Sigmoid colon (tissue), 4 donors: ENCODE measurements at regions not wholly inside any gene's neighbourhood (a gene's known extent, or its start where the extent isn't known, plus 50 kb on each side); places are given as distances from the start of the nearest gene placed in this dataset.

Experiments
- CTCF ChIP-seq, 4 experiments: fragments of 450-650 bp in 3 of 4; fragments of 200-600 bp in 1 of 4; IDR thresholded peaks; one replicate each; pipeline ENCODE4 v1.5.1; 2016 to 2019; ENCODE audit warnings: antibody characterized with exemption in 4 of 4, mild to moderate bottlenecking in 3 of 4, moderate library complexity in 2 of 4
- EP300 ChIP-seq, 4 donors: sonication (generic); formaldehyde crosslinking; IDR thresholded peaks; one replicate each; pipeline ENCODE4 v1.6.1; 2017; ENCODE audit warnings: antibody characterized with exemption in 4 of 4
- POLR2A ChIP-seq, 2 donors: fragments of 450-650 bp; IDR thresholded peaks; one replicate each; pipeline ENCODE4 v1.6.1; 2016; ENCODE audit warnings: antibody characterized with exemption in 2 of 2, mild to moderate bottlenecking in 2 of 2, moderate library complexity in 2 of 2
- POLR2AphosphoS5 ChIP-seq, 4 donors: sonication (generic); formaldehyde crosslinking; IDR thresholded peaks; one replicate each; pipeline ENCODE4 v1.6.1; 2017; ENCODE audit warnings: antibody characterized with exemption in 4 of 4

- no peak for TF ChIP-seq CTCF (IDR thresholded peaks at IDR 0.05)
- TF ChIP-seq POLR2A (IDR thresholded peaks at IDR 0.05) = no peak
- TF ChIP-seq POLR2AphosphoS5 (IDR thresholded peaks at IDR 0.05) = no peak
- TF ChIP-seq EP300 (IDR thresholded peaks at IDR 0.05) = no peak
These were observed 996.5 kb downstream of the TUSC7 start for GRCh38 chr3:117706037-117706436.
